ENCODE measurements at regions not wholly inside any gene's neighbourhood (a gene's known extent, or its start where the extent isn't known, plus 50 kb on each side); places are given as distances from the start of the nearest gene placed in this dataset.

DNA sequence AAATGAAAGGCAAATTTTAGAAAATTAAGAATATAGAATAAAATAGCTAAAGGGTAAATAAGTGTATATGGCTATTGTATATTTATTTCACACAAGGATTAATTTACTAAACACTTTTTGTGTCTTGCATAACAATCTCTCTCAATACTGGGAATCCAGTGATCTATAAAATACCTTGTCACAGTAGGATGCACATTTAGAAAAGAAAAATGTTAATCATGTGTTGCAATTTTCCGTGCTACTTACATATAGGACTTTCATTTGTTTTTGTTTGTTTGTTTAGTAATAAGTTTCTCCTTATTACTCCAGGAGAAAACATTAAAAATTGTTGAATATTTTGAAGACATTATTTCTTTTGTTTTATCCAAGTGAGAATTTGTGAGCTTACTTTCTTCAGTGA is 1533.3 kb downstream of the SLITRK5 start:
- TF ChIP-seq, protein P1, sequence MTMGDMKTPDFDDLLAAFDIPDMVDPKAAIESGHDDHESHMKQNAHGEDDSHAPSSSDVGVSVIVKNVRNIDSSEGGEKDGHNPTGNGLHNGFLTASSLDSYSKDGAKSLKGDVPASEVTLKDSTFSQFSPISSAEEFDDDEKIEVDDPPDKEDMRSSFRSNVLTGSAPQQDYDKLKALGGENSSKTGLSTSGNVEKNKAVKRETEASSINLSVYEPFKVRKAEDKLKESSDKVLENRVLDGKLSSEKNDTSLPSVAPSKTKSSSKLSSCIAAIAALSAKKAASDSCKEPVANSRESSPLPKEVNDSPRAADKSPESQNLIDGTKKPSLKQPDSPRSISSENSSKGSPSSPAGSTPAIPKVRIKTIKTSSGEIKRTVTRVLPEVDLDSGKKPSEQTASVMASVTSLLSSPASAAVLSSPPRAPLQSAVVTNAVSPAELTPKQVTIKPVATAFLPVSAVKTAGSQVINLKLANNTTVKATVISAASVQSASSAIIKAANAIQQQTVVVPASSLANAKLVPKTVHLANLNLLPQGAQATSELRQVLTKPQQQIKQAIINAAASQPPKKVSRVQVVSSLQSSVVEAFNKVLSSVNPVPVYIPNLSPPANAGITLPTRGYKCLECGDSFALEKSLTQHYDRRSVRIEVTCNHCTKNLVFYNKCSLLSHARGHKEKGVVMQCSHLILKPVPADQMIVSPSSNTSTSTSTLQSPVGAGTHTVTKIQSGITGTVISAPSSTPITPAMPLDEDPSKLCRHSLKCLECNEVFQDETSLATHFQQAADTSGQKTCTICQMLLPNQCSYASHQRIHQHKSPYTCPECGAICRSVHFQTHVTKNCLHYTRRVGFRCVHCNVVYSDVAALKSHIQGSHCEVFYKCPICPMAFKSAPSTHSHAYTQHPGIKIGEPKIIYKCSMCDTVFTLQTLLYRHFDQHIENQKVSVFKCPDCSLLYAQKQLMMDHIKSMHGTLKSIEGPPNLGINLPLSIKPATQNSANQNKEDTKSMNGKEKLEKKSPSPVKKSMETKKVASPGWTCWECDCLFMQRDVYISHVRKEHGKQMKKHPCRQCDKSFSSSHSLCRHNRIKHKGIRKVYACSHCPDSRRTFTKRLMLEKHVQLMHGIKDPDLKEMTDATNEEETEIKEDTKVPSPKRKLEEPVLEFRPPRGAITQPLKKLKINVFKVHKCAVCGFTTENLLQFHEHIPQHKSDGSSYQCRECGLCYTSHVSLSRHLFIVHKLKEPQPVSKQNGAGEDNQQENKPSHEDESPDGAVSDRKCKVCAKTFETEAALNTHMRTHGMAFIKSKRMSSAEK (CRISPR knock-in tag; IDR thresholded peaks at IDR 0.05; ENCODE audit: borderline replicate concordance) = no peak
- TF ChIP-seq, protein P2, sequence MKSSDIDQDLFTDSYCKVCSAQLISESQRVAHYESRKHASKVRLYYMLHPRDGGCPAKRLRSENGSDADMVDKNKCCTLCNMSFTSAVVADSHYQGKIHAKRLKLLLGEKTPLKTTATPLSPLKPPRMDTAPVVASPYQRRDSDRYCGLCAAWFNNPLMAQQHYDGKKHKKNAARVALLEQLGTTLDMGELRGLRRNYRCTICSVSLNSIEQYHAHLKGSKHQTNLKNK (CRISPR knock-in tag; IDR thresholded peaks at IDR 0.05) = no peak
- TF ChIP-seq ETV6 (CRISPR knock-in tag; IDR thresholded peaks at IDR 0.05) = no peak
- TF ChIP-seq TEAD1 (CRISPR knock-in tag; IDR thresholded peaks at IDR 0.05) = no peak
- no peak for TF ChIP-seq NR3C1 (CRISPR knock-in tag; conservative IDR thresholded peaks at IDR 0.05; ENCODE audit: low read depth)
- TF ChIP-seq SP1 (CRISPR knock-in tag; conservative IDR thresholded peaks at IDR 0.05) = no peak
- TF ChIP-seq, protein P3, sequence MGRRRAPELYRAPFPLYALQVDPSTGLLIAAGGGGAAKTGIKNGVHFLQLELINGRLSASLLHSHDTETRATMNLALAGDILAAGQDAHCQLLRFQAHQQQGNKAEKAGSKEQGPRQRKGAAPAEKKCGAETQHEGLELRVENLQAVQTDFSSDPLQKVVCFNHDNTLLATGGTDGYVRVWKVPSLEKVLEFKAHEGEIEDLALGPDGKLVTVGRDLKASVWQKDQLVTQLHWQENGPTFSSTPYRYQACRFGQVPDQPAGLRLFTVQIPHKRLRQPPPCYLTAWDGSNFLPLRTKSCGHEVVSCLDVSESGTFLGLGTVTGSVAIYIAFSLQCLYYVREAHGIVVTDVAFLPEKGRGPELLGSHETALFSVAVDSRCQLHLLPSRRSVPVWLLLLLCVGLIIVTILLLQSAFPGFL (CRISPR knock-in tag; IDR thresholded peaks at IDR 0.05; ENCODE audit: borderline replicate concordance) = no peak
- TF ChIP-seq NFYB (CRISPR knock-in tag; conservative IDR thresholded peaks at IDR 0.05; ENCODE audit: low read depth) = no peak
- TF ChIP-seq, protein P4, sequence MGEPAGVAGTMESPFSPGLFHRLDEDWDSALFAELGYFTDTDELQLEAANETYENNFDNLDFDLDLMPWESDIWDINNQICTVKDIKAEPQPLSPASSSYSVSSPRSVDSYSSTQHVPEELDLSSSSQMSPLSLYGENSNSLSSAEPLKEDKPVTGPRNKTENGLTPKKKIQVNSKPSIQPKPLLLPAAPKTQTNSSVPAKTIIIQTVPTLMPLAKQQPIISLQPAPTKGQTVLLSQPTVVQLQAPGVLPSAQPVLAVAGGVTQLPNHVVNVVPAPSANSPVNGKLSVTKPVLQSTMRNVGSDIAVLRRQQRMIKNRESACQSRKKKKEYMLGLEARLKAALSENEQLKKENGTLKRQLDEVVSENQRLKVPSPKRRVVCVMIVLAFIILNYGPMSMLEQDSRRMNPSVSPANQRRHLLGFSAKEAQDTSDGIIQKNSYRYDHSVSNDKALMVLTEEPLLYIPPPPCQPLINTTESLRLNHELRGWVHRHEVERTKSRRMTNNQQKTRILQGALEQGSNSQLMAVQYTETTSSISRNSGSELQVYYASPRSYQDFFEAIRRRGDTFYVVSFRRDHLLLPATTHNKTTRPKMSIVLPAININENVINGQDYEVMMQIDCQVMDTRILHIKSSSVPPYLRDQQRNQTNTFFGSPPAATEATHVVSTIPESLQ (CRISPR knock-in tag; IDR thresholded peaks at IDR 0.05) = no peak
- TF ChIP-seq, protein P5, sequence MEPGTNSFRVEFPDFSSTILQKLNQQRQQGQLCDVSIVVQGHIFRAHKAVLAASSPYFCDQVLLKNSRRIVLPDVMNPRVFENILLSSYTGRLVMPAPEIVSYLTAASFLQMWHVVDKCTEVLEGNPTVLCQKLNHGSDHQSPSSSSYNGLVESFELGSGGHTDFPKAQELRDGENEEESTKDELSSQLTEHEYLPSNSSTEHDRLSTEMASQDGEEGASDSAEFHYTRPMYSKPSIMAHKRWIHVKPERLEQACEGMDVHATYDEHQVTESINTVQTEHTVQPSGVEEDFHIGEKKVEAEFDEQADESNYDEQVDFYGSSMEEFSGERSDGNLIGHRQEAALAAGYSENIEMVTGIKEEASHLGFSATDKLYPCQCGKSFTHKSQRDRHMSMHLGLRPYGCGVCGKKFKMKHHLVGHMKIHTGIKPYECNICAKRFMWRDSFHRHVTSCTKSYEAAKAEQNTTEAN (CRISPR knock-in tag; IDR thresholded peaks at IDR 0.05) = no peak
- no peak for TF ChIP-seq EMX1 (CRISPR knock-in tag; IDR thresholded peaks at IDR 0.05)
- no peak for TF ChIP-seq OVOL2 (CRISPR knock-in tag; IDR thresholded peaks at IDR 0.05; ENCODE audit: borderline replicate concordance)
- H3K4me3 Mint-ChIP-seq = no peak overlapping the region
- POLR2A ChIA-PET = no interaction called here
- DNase-seq (ENCODE audit: low spot score) (no peak), ATAC-seq (no peak)
- H3K36me3 Mint-ChIP-seq = no peaks in the 10 kb centered on the region
- H3K27me3 Mint-ChIP-seq (ENCODE audit: low read depth) = no peaks in the 10 kb centered on the region
- CTCF ChIA-PET = no interaction called here
- no peaks in the 10 kb centered on the region for H3K9me3 Mint-ChIP-seq
- no peak overlapping the region for H3K27ac Mint-ChIP-seq
- 0 out of 2 replicates have a peak, but pooled peaks cover 3% of the 10 kb centered on the region for H3K4me1 Mint-ChIP-seq

DNA sequence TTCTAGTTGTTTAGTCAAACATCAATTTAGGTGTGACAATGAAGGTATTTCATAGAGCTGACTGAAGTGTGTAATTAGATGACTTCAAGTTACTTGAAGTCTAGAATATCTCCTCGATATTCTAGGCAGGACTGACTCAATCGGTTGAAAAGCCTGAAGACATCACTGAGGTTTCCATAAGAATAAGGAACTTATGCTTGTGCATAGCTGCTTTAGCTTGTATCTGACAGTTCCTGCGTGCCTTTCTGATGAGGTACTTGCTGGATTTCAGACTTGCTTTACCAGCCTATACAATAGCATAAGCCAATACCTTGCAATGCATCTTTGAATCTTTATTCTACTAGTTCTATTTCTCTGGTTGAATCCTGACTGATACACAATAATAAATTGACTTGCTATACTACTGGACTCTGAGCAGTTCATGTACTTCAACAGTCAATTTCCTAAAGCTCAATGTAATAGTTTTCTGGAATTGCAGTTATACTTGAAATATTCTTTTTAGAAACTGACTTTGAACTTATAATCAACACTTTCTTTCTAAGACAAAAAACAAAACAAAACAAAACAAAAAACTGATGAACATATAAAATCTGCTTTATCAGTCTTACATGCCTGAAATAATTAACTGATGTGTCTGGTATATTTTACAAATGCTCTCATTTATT is 1534.8 kb downstream of the SLITRK5 start:
- CTCF ChIA-PET = interaction anchor here (0.6 kb wide), 1 partner anchor 229 kb away, joined by 5 read pairs; no protein-coding TSS in a partner anchor
- POLR2A ChIA-PET = no interaction called here
- Mint-ChIP-seq H3K27me3 (ENCODE audit: low read depth) (no peaks in the 10 kb centered on the region), H3K27ac (no peak overlapping the region), H3K4me3 (no peak overlapping the region), H3K4me1 (0 out of 2 replicates have a peak, but pooled peaks cover 3% of the 10 kb centered on the region), H3K36me3 (no peaks in the 10 kb centered on the region), H3K9me3 (no peaks in the 10 kb centered on the region)
- DNase-seq (ENCODE audit: low spot score) (no peak), ATAC-seq (no peak)
- no peak for TF ChIP-seq PRRX2 (CRISPR knock-in tag; IDR thresholded peaks at IDR 0.05)
- TF ChIP-seq, protein P6, sequence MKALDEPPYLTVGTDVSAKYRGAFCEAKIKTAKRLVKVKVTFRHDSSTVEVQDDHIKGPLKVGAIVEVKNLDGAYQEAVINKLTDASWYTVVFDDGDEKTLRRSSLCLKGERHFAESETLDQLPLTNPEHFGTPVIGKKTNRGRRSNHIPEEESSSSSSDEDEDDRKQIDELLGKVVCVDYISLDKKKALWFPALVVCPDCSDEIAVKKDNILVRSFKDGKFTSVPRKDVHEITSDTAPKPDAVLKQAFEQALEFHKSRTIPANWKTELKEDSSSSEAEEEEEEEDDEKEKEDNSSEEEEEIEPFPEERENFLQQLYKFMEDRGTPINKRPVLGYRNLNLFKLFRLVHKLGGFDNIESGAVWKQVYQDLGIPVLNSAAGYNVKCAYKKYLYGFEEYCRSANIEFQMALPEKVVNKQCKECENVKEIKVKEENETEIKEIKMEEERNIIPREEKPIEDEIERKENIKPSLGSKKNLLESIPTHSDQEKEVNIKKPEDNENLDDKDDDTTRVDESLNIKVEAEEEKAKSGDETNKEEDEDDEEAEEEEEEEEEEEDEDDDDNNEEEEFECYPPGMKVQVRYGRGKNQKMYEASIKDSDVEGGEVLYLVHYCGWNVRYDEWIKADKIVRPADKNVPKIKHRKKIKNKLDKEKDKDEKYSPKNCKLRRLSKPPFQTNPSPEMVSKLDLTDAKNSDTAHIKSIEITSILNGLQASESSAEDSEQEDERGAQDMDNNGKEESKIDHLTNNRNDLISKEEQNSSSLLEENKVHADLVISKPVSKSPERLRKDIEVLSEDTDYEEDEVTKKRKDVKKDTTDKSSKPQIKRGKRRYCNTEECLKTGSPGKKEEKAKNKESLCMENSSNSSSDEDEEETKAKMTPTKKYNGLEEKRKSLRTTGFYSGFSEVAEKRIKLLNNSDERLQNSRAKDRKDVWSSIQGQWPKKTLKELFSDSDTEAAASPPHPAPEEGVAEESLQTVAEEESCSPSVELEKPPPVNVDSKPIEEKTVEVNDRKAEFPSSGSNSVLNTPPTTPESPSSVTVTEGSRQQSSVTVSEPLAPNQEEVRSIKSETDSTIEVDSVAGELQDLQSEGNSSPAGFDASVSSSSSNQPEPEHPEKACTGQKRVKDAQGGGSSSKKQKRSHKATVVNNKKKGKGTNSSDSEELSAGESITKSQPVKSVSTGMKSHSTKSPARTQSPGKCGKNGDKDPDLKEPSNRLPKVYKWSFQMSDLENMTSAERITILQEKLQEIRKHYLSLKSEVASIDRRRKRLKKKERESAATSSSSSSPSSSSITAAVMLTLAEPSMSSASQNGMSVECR (CRISPR knock-in tag; IDR thresholded peaks at IDR 0.05; ENCODE audit: borderline replicate concordance) = no peak
- no peak for TF ChIP-seq ZNF423 (CRISPR knock-in tag; IDR thresholded peaks at IDR 0.05)
- no peak for TF ChIP-seq NR2C2 (CRISPR knock-in tag; IDR thresholded peaks at IDR 0.05)
- TF ChIP-seq, protein P7, sequence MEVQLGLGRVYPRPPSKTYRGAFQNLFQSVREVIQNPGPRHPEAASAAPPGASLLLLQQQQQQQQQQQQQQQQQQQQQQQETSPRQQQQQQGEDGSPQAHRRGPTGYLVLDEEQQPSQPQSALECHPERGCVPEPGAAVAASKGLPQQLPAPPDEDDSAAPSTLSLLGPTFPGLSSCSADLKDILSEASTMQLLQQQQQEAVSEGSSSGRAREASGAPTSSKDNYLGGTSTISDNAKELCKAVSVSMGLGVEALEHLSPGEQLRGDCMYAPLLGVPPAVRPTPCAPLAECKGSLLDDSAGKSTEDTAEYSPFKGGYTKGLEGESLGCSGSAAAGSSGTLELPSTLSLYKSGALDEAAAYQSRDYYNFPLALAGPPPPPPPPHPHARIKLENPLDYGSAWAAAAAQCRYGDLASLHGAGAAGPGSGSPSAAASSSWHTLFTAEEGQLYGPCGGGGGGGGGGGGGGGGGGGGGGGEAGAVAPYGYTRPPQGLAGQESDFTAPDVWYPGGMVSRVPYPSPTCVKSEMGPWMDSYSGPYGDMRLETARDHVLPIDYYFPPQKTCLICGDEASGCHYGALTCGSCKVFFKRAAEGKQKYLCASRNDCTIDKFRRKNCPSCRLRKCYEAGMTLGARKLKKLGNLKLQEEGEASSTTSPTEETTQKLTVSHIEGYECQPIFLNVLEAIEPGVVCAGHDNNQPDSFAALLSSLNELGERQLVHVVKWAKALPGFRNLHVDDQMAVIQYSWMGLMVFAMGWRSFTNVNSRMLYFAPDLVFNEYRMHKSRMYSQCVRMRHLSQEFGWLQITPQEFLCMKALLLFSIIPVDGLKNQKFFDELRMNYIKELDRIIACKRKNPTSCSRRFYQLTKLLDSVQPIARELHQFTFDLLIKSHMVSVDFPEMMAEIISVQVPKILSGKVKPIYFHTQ (CRISPR knock-in tag; IDR thresholded peaks at IDR 0.05) = no peak
